ENCODE measurements at regions not wholly inside any gene's neighbourhood (a gene's known extent, or its start where the extent isn't known, plus 50 kb on each side); places are given as distances from the start of the nearest gene placed in this dataset.

- TF ChIP-seq, protein P1, sequence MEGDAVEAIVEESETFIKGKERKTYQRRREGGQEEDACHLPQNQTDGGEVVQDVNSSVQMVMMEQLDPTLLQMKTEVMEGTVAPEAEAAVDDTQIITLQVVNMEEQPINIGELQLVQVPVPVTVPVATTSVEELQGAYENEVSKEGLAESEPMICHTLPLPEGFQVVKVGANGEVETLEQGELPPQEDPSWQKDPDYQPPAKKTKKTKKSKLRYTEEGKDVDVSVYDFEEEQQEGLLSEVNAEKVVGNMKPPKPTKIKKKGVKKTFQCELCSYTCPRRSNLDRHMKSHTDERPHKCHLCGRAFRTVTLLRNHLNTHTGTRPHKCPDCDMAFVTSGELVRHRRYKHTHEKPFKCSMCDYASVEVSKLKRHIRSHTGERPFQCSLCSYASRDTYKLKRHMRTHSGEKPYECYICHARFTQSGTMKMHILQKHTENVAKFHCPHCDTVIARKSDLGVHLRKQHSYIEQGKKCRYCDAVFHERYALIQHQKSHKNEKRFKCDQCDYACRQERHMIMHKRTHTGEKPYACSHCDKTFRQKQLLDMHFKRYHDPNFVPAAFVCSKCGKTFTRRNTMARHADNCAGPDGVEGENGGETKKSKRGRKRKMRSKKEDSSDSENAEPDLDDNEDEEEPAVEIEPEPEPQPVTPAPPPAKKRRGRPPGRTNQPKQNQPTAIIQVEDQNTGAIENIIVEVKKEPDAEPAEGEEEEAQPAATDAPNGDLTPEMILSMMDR (IDR thresholded peaks at IDR 0.05; ENCODE audit: low read depth, low read length, missing input control), result no peak
- TF ChIP-seq YY1 (IDR thresholded peaks at IDR 0.05) (no peak), TAF1 (conservative IDR thresholded peaks at IDR 0.05) (no peak)
Measured at GRCh38 chr3:90032980-90033641, 925.7 kb downstream of the EPHA3 start.
